Upper lobe of left lung (tissue), 6 donors: ENCODE measurements at regions not wholly inside any gene's neighbourhood (a gene's known extent, or its start where the extent isn't known, plus 50 kb on each side); places are given as distances from the start of the nearest gene placed in this dataset.

Experiments used
- ATAC-seq, 2 donors: fragments of 200-7000 bp; cut with Tn5 transposase; one replicate each; pipeline ENCODE4 v1.9.1; 2022; ENCODE audit warnings: mild to moderate bottlenecking in 2 of 2, moderate library complexity in 2 of 2; ENCODE audit not compliant: low FRiP score in 2 of 2
- DNase-seq, 2 donors: peaks; one replicate each; pipeline ENCODE4 v3.0.0-alpha.2; 2019 to 2020
- H3K27ac ChIP-seq, 4 donors: fragments of 200-600 bp; sonication (generic); one replicate each; pipeline ENCODE4 v1.5.1; 2016 to 2019
- H3K27me3 ChIP-seq, 4 donors: fragments of 200-600 bp; sonication (generic); one replicate each; pipeline ENCODE4 v1.5.1; 2017 to 2019
- H3K36me3 ChIP-seq, 4 donors: fragments of 200-600 bp; sonication (generic); one replicate each; pipeline ENCODE4 v1.5.1; 2016 to 2019
- H3K4me1 ChIP-seq, 4 donors: fragments of 200-600 bp; sonication (generic); one replicate each; pipeline ENCODE4 v1.5.1; 2018 to 2019
- H3K4me3 ChIP-seq, 4 donors: fragments of 200-600 bp; sonication (generic); one replicate each; pipeline ENCODE4 v1.5.1; 2017 to 2019; ENCODE audit warnings: mild to moderate bottlenecking in 2 of 4, moderate library complexity in 1 of 4
- H3K9me3 ChIP-seq, 4 donors: fragments of 200-600 bp; sonication (generic); one replicate each; pipeline ENCODE4 v1.5.1; 2018 to 2019
- EP300 ChIP-seq, 4 donors: sonication (generic); formaldehyde crosslinking; IDR thresholded peaks; one replicate each; pipeline ENCODE4 v1.5.1; 2017; ENCODE audit warnings: antibody characterized with exemption in 4 of 4, control low read depth in 2 of 4
- POLR2A ChIP-seq, 4 donors: fragments of 450-650 bp; IDR thresholded peaks; one replicate each; pipeline ENCODE4 v1.5.1; 2016 to 2017; ENCODE audit warnings: antibody characterized with exemption in 4 of 4, mild to moderate bottlenecking in 2 of 4
- POLR2AphosphoS5 ChIP-seq, 2 donors: sonication (generic); formaldehyde crosslinking; IDR thresholded peaks; one replicate each; pipeline ENCODE4 v1.5.1; 2017; ENCODE audit warnings: antibody characterized with exemption in 2 of 2
- WGBS, 2 donors: methylation state at CpG; one replicate each; pipeline ENCODE4 v1.1.5; 2017 to 2018; 5-methylcytosine and 5-hydroxymethylcytosine counted together
- TF ChIP-seq, protein P1 (sequence below), 6 experiments: fragments of 450-650 bp in 4 of 6; fragments of 200-600 bp in 2 of 6; sonication (generic) in 2 of 6; IDR thresholded peaks; one replicate each; pipeline ENCODE4 v1.5.1; 2016 to 2019; ENCODE audit warnings: antibody characterized with exemption in 6 of 6
- donor health status: DM: no; HTN: no; CAD: no; lungs with moderate emphysema.
- donor health status: DM: no; HTN: yes; CAD: no; lungs with severe emphysema.

DNA sequence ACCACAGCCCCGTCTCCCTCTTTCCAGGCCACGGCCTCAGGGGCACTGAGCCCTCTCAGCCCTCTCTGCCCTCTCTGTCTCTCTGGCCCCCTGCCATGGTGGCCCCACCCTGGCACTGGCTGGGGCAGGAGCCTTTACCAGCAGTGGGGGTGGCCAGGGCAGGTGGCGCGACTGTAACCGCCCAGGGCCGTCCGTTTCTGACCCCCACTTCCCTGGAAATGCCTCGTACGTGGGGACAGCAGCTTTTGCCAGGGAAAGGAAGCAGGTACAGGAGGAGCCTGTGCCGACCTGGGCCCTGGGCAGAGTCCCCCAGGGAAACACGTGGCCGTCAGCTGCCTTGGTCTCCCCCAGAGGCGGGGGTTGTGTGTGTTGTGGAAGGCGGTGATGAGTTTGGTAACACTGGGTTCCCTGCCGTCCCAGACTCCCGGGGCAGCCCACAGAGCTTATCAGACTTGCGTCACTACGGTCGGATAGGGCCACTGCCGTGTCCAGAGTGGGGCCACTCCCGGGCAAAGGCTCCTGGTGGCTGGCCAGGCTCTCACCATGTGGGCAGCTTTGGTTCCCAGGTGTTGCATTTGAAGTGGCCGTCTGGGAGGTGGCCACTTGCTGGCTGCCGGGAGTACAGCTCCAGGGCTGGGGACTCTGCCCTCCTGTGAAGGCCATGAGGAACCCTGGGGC is 249.3 kb upstream of the CIBAR2 start:
- DNase-seq = peak; percentile 87 to 93
- Histone ChIP-seq H3K27me3 (no peaks in the 10 kb centered on the region), H3K4me3 (peak overlapping the region in 2 of 4 donors; percentile 9 to 17), H3K9me3 (no peaks in the 10 kb centered on the region), H3K36me3 (no peaks in the 10 kb centered on the region), H3K4me1 (peaks cover 11 to 38% (median 22%) of the 10 kb centered on the region in 4 donors), H3K27ac (peak overlapping the region; percentile 54 to 88 (median 72))
- WGBS, 2 donors = 57 to 80% methylated on average over 5 to 22 of the region's 23 CpGs
- peak in 1 of 4 donors; percentile 84 for TF ChIP-seq EP300 (IDR thresholded peaks at IDR 0.05)
- TF ChIP-seq POLR2A (IDR thresholded peaks at IDR 0.05) = peak in 1 of 4 donors; percentile 63
- TF ChIP-seq, protein P1, sequence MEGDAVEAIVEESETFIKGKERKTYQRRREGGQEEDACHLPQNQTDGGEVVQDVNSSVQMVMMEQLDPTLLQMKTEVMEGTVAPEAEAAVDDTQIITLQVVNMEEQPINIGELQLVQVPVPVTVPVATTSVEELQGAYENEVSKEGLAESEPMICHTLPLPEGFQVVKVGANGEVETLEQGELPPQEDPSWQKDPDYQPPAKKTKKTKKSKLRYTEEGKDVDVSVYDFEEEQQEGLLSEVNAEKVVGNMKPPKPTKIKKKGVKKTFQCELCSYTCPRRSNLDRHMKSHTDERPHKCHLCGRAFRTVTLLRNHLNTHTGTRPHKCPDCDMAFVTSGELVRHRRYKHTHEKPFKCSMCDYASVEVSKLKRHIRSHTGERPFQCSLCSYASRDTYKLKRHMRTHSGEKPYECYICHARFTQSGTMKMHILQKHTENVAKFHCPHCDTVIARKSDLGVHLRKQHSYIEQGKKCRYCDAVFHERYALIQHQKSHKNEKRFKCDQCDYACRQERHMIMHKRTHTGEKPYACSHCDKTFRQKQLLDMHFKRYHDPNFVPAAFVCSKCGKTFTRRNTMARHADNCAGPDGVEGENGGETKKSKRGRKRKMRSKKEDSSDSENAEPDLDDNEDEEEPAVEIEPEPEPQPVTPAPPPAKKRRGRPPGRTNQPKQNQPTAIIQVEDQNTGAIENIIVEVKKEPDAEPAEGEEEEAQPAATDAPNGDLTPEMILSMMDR (IDR thresholded peaks at IDR 0.05) = peak in 1 of 6 experiments; percentile 7
- TF ChIP-seq POLR2AphosphoS5 (IDR thresholded peaks at IDR 0.05) = peak; percentile 28 to 57
- peak; percentile 51 to 86 for ATAC-seq

DNA sequence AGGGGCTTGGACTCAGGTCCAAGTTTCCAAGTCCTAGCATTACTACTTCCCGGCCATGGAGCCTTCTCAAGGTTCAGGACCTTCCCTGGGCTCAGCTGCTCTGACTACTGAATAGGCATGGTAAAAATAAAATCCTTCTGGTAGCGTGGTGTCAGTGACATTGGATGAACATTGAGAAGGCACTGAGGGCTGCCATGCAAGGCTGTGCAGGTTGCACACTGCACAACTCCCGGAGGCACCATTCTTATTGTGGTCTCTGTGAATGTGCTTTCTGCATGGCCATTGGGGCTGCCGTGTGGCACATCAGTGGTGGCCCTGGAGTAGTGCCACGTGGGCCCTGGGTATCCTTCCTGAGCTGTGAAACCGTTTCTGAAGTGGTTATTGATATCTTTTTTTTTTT is 250.2 kb upstream of the CIBAR2 start:
- Histone ChIP-seq H3K27me3 (no peaks in the 10 kb centered on the region), H3K9me3 (no peaks in the 10 kb centered on the region), H3K4me3 (no peak overlapping the region), H3K27ac (peak overlapping the region in 2 of 4 donors; percentile 82 to 88), H3K36me3 (no peaks in the 10 kb centered on the region), H3K4me1 (peaks cover 11 to 38% (median 22%) of the 10 kb centered on the region in 4 donors)
- no peak for ATAC-seq
- no peak for DNase-seq
- WGBS, 2 donors = 87 to 89% methylated on average over 6 of the region's 6 CpGs
- no peak for TF ChIP-seq POLR2A (IDR thresholded peaks at IDR 0.05)
- no peak for TF ChIP-seq POLR2AphosphoS5 (IDR thresholded peaks at IDR 0.05)
- TF ChIP-seq EP300 (IDR thresholded peaks at IDR 0.05) = no peak

DNA sequence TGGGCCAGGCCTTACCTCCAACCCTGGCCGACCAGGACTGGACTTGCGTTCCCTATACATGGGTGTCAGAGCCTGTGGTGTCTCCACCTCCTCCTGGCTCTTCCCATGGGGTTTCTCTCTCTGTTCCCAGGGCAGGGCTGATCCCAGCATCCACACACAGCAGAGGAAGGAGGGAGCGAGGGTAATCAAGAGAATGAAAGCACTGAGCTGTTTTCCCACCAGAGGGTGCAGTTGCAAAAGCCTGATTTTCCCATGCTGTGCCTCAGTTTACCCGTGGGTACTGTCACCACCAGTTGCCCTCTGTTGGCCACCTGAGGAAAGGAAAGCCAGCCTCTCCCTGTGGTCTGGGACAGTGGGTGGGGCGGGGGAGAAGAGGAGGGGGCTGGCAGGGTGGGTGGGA is 249.7 kb upstream of the GSE1 start:
- no peaks in the 10 kb centered on the region for H3K36me3 ChIP-seq
- peak overlapping the region in 1 of 4 donors; percentile 54 for H3K27ac ChIP-seq
- DNase-seq = no peak
- peaks cover 11 to 38% (median 22%) of the 10 kb centered on the region in 4 donors for H3K4me1 ChIP-seq
- no peaks in the 10 kb centered on the region for H3K9me3 ChIP-seq
- H3K4me3 ChIP-seq = no peak overlapping the region
- 88% methylated on average over 5 of the region's 5 CpGs; no CpG with 5 or more reads in 1 of the 2 donors for WGBS, 2 donors
- no peaks in the 10 kb centered on the region for H3K27me3 ChIP-seq
- TF ChIP-seq POLR2AphosphoS5 (IDR thresholded peaks at IDR 0.05) = no peak
- no peak for TF ChIP-seq POLR2A (IDR thresholded peaks at IDR 0.05)
- TF ChIP-seq, protein P1 (IDR thresholded peaks at IDR 0.05) = no peak
- no peak for TF ChIP-seq EP300 (IDR thresholded peaks at IDR 0.05)
- ATAC-seq = no peak

DNA sequence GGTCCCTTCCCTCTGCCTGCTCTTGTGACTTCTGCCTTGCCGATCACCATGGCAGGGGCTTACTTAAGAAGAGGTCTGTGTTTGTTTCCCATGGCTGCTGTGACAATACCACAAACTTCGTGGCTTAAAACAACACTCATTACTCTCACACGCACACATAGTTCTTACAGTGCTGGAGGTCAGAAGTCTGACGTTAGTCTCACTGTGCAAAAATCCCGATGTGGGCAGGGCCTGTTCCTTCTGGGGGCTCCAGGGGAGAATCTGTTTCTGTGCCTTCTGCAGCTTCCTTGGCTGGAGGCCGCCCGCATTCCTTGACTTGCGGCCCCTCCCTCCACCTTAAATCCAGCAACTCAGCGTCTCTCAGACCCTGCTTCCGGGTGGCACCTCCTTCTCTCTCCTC is 249.2 kb upstream of the GSE1 start:
- TF ChIP-seq EP300 (IDR thresholded peaks at IDR 0.05) = no peak
- no peak for TF ChIP-seq POLR2AphosphoS5 (IDR thresholded peaks at IDR 0.05)
- TF ChIP-seq POLR2A (IDR thresholded peaks at IDR 0.05) = no peak
- TF ChIP-seq, protein P1 (IDR thresholded peaks at IDR 0.05) = no peak
- no peak overlapping the region for H3K4me3 ChIP-seq
- WGBS, 2 donors = 58 to 95% methylated on average over 5 to 10 of the region's 10 CpGs
- H3K27me3 ChIP-seq = no peaks in the 10 kb centered on the region
- H3K27ac ChIP-seq = peak overlapping the region in 1 of 4 donors; percentile 54
- ATAC-seq (no peak), DNase-seq (no peak)
- H3K36me3 ChIP-seq = no peaks in the 10 kb centered on the region
- H3K9me3 ChIP-seq = no peaks in the 10 kb centered on the region
- H3K4me1 ChIP-seq = peaks cover 11 to 38% (median 22%) of the 10 kb centered on the region in 4 donors

DNA sequence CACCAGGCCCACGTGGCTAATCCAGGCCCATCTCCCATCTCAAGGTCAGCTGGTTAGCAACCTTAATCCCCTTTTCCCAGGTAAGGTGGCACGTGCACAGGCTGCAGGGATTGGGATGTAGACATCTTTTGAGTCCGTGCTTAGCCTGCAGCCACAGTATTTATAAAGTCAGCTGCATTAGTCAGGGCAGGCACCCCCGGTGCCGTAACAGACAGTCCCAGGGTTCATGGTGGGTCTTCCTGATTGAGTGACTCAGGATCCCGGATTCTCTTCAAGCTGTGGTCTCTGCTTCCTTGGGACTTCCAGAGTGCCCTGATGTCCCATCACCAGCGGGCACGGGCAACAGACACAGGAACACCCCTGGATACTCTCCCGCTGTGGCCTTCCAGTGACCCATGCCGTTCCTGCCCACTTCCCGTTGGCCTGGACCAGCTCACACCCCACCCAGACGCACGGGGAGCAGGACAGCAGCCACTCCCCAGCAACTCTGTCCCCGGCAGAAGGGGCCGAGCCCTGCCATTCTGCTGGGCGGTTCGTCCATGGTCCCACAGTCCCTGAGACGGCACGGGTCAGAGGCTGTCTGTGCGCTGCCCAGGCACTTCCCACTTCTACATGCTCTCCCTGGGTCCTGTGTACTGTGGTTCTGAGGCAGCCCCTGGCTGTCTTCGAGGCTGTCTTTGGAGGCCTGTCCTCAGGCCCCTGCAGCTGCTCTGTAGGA is 248.6 kb upstream of the GSE1 start:
- WGBS, 2 donors = 79 to 86% methylated on average over 6 to 21 of the region's 21 CpGs

More for the DNA sequence above, 248.6 kb upstream of the GSE1 start:
- ATAC-seq (no peak), DNase-seq (peak in 1 of 2 donors; percentile 61)
- Histone ChIP-seq H3K9me3 (no peaks in the 10 kb centered on the region), H3K27me3 (no peaks in the 10 kb centered on the region), H3K27ac (peak overlapping the region in 3 of 4 donors; percentile 3 to 48 (median 15)), H3K36me3 (no peaks in the 10 kb centered on the region), H3K4me3 (no peak overlapping the region), H3K4me1 (peaks cover 11 to 38% (median 20%) of the 10 kb centered on the region in 4 donors)
- no peak for TF ChIP-seq POLR2A (IDR thresholded peaks at IDR 0.05)
- TF ChIP-seq EP300 (IDR thresholded peaks at IDR 0.05) = peak in 2 of 4 donors; percentile 34 to 51
- TF ChIP-seq POLR2AphosphoS5 (IDR thresholded peaks at IDR 0.05) = peak in 1 of 2 donors; percentile 50
